DMS153 treated with DMSO at 0.1 percent for 48 hours (cell line): ENCODE measurements at regions not wholly inside any gene's neighbourhood (a gene's known extent, or its start where the extent isn't known, plus 50 kb on each side); places are given as distances from the start of the nearest gene placed in this dataset.
"Not testable (repeated sequence)": the region's sequence is repeated elsewhere in the genome, so short reads cannot be mapped to it uniquely, and the experiment has no call there.

Experiments used
- DNase-seq: peaks from one replicate; lab custom pipeline; 2025; ENCODE audit not compliant: unreplicated experiment; lab: John Stamatoyannopoulos, UW

- not testable (repeated sequence) for DNase-seq
These were observed 305.5 kb downstream of the SLITRK5 start for GRCh38 chr13:87976650-87977049.

GRCh38 chr13:87981416-87981815 lies 310.2 kb downstream of the SLITRK5 start:
- DNase-seq = no peak

- DNase-seq = no peak
These were observed 311.2 kb downstream of the SLITRK5 start for GRCh38 chr13:87982400-87982799.

- DNase-seq = no peak
These were observed 315.6 kb downstream of the SLITRK5 start for GRCh38 chr13:87986639-87987250.

- no peak for DNase-seq
These were observed 326.9 kb downstream of the SLITRK5 start for GRCh38 chr13:87998081-87998480.

- DNase-seq = no peak
These were observed 328.1 kb downstream of the SLITRK5 start for GRCh38 chr13:87999240-87999700.

GRCh38 chr13:87999788-88000187 lies 328.6 kb downstream of the SLITRK5 start:
- DNase-seq = no peak

- no peak for DNase-seq
These were observed 329.1 kb downstream of the SLITRK5 start for GRCh38 chr13:88000239-88000638.

- DNase-seq = no peak
These were observed 329.6 kb downstream of the SLITRK5 start for GRCh38 chr13:88000787-88001186.

GRCh38 chr13:88005188-88005587 lies 334.0 kb downstream of the SLITRK5 start:
- no peak for DNase-seq

- DNase-seq = no peak
These were observed 343.4 kb downstream of the SLITRK5 start for GRCh38 chr13:88014527-88014926.

- no peak for DNase-seq
These were observed 351.4 kb downstream of the SLITRK5 start for GRCh38 chr13:88022431-88023208.

- no peak for DNase-seq
These were observed 355.1 kb downstream of the SLITRK5 start for GRCh38 chr13:88026241-88026640.

- no peak for DNase-seq
These were observed 360.9 kb downstream of the SLITRK5 start for GRCh38 chr13:88031980-88032559.

- not testable (repeated sequence) for DNase-seq
These were observed 365.0 kb downstream of the SLITRK5 start for GRCh38 chr13:88036205-88036604.

GRCh38 chr13:88042489-88042888 lies 371.3 kb downstream of the SLITRK5 start:
- DNase-seq = no peak

GRCh38 chr13:88051746-88052482 lies 380.7 kb downstream of the SLITRK5 start:
- DNase-seq = no peak

GRCh38 chr13:88063741-88064140 lies 392.6 kb downstream of the SLITRK5 start:
- DNase-seq = no peak

- DNase-seq = no peak
These were observed 395.7 kb downstream of the SLITRK5 start for GRCh38 chr13:88066847-88067246.

GRCh38 chr13:88068316-88068715 lies 397.1 kb downstream of the SLITRK5 start:
- no peak for DNase-seq

GRCh38 chr13:88068975-88069374 lies 397.8 kb downstream of the SLITRK5 start:
- no peak for DNase-seq
